ENCODE measurements at regions not wholly inside any gene's neighbourhood (a gene's known extent, or its start where the extent isn't known, plus 50 kb on each side); places are given as distances from the start of the nearest gene placed in this dataset.

- Histone ChIP-seq H3K4me3 (no peak overlapping the region), H3K4me1 (ENCODE audit: low read depth) (peaks cover 13% of the 10 kb centered on the region), H3K27me3 (no peaks in the 10 kb centered on the region), H3K9me3 (ENCODE audit: low read depth) (no peaks in the 10 kb centered on the region), H3K36me3 (no peaks in the 10 kb centered on the region), H3K27ac (no peak overlapping the region)
- no peak for DNase-seq (ENCODE audit: low read depth in 1 of 2, low spot score in 1 of 2)
- TF ChIP-seq CTCF (IDR thresholded peaks at IDR 0.05; ENCODE audit: low read depth, low read length), result no peak
Observed at GRCh38 chr6:79150733-79151132, 72.7 kb upstream of the PHIP start.

- H3K27ac ChIP-seq, result peak overlapping the region; percentile 39
- no peak overlapping the region for H3K4me3 ChIP-seq
- H3K27me3 ChIP-seq, result no peaks in the 10 kb centered on the region
- no peak for TF ChIP-seq CTCF (IDR thresholded peaks at IDR 0.05; ENCODE audit: low read depth, low read length)
- no peaks in the 10 kb centered on the region for H3K36me3 ChIP-seq
- H3K9me3 ChIP-seq (ENCODE audit: low read depth), result no peaks in the 10 kb centered on the region
- peaks cover 13% of the 10 kb centered on the region for H3K4me1 ChIP-seq (ENCODE audit: low read depth)
- peak in 1 of 2 donors; percentile 59 for DNase-seq (ENCODE audit: low read depth in 1 of 2, low spot score in 1 of 2)
Observed at GRCh38 chr6:79149884-79150283, 71.8 kb upstream of the PHIP start.

GRCh38 chr6:79146421-79146820 lies 68.4 kb upstream of the PHIP start:
- Histone ChIP-seq H3K36me3 (no peaks in the 10 kb centered on the region), H3K27me3 (no peaks in the 10 kb centered on the region), H3K9me3 (ENCODE audit: low read depth) (no peaks in the 10 kb centered on the region), H3K27ac (no peak overlapping the region), H3K4me1 (ENCODE audit: low read depth) (peaks cover 13% of the 10 kb centered on the region), H3K4me3 (no peak overlapping the region)
- no peak for DNase-seq (ENCODE audit: low read depth in 1 of 2, low spot score in 1 of 2)
- TF ChIP-seq CTCF (IDR thresholded peaks at IDR 0.05; ENCODE audit: low read depth, low read length), result no peak

- no peaks in the 10 kb centered on the region for H3K27me3 ChIP-seq
- no peaks in the 10 kb centered on the region for H3K36me3 ChIP-seq
- peaks cover 9% of the 10 kb centered on the region for H3K4me1 ChIP-seq (ENCODE audit: low read depth)
- DNase-seq (ENCODE audit: low read depth in 1 of 2, low spot score in 1 of 2), result no peak
- no peak overlapping the region for H3K27ac ChIP-seq
- TF ChIP-seq CTCF (IDR thresholded peaks at IDR 0.05; ENCODE audit: low read depth, low read length), result no peak
- no peak overlapping the region for H3K4me3 ChIP-seq
- H3K9me3 ChIP-seq (ENCODE audit: low read depth), result no peaks in the 10 kb centered on the region
Observed at GRCh38 chr6:79145301-79145700, 67.2 kb upstream of the PHIP start.

- H3K4me1 ChIP-seq (ENCODE audit: low read depth), result no peaks in the 10 kb centered on the region
- no peaks in the 10 kb centered on the region for H3K27me3 ChIP-seq
- DNase-seq (ENCODE audit: low read depth in 1 of 2, low spot score in 1 of 2), result no peak
- no peaks in the 10 kb centered on the region for H3K9me3 ChIP-seq (ENCODE audit: low read depth)
- no peak overlapping the region for H3K27ac ChIP-seq
- TF ChIP-seq CTCF (IDR thresholded peaks at IDR 0.05; ENCODE audit: low read depth, low read length), result no peak
- H3K36me3 ChIP-seq, result no peaks in the 10 kb centered on the region
- H3K4me3 ChIP-seq, result no peak overlapping the region
Observed at GRCh38 chr6:79143320-79143898, 65.4 kb upstream of the PHIP start.

GRCh38 chr6:79138146-79138545 lies 60.1 kb upstream of the PHIP start:
- Histone ChIP-seq H3K4me1 (ENCODE audit: low read depth) (no peaks in the 10 kb centered on the region), H3K9me3 (ENCODE audit: low read depth) (no peaks in the 10 kb centered on the region), H3K27me3 (no peaks in the 10 kb centered on the region), H3K4me3 (no peak overlapping the region), H3K36me3 (no peaks in the 10 kb centered on the region), H3K27ac (no peak overlapping the region)
- TF ChIP-seq CTCF (IDR thresholded peaks at IDR 0.05; ENCODE audit: low read depth, low read length), result no peak
- no peak for DNase-seq (ENCODE audit: low read depth in 1 of 2, low spot score in 1 of 2)
